KG1 (cell line): ENCODE measurements at regions not wholly inside any gene's neighbourhood (a gene's known extent, or its start where the extent isn't known, plus 50 kb on each side); places are given as distances from the start of the nearest gene placed in this dataset.
A peak's percentile ranks its signal among the peaks of the same experiment; 100 is the strongest.

ENCODE experiments used
- DNase-seq: peaks from one replicate; lab custom pipeline; 2025; lab: John Stamatoyannopoulos, UW

DNA sequence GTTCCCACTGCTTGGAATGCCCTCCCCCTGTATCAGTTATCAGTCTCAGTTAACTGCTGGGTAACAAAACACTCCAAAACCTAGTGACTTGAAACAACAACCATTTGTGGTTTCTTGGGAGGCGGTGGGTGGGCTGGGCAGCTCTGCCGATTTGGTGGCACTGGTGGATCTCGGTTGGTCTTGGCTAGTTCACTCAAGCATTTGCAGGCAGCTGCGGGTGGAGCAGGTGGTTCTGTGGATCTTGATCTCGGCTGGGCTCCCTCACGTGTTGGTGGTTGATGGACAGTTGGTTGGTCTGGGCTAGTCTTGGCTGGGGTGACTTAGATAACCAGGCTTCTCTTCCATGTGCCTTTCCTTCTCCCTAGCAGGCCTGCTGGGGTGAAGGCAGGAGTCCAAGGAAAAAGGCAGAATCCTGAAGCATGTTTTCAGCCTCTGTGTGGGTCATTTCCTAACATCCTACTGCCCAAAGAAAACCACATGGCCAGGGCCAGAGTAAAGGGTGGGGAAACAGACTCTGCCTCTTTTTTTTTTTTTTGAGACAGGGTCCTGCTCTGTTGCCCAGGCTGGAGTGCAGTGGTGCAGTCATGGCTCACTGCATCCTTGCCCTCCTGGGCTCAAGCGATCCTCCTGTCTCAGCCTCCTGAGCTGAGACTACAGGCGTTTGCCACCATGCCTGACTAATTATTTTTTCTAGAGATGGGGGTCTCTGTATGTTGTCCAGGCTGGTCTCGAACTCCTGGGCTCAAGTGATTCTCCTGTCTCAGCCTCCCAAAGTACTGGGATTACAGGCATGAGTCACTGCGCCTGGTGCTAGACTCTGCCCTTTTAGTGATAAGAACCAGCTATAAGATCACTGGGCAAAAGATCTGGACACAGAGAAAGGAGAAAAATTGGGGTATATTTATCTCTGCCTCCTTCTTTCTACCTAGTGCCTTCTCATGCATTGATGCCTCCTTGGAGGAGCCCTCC is 183.7 kb downstream of the RGS3 start:
- no peak for DNase-seq

DNA sequence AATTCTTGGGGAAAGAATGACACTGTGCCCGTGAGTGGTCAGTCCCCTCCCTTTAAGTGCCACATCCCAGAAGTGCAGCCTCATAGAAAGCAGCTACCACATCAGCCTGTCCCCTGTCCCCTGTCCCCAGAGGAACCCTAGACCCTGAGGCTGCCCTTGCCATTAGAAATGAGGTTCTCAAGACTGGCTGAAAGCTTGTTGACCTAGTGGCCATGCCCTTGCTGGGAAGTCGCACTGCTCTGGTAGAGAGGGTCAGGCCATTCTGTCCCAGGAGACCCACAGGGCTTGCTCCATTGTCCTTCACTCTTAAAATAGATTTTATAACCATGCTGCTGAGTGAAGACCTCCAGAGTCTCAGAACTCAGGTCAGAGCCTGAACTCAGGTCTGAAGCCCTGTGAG is 184.5 kb downstream of the RGS3 start:
- DNase-seq = no peak

DNA sequence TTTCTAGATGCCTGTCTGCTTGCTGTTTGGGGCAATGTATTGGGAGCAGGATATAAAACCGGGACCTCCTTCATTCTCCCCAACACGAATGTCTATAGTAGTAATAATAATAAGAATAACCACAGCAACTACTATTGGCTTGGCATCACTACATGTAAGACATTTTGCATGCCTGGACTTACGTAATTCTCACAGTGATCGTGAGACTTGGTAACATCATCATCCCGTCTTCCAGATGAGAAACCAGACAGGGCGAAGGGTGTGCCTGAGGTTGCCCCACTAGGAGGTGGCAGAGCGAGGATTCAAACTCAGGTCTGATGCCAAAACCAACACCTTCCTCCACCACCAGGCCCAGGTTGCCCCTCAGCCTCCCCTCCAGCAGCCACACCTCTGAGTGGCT is 185.1 kb downstream of the RGS3 start:
- no peak for DNase-seq

DNA sequence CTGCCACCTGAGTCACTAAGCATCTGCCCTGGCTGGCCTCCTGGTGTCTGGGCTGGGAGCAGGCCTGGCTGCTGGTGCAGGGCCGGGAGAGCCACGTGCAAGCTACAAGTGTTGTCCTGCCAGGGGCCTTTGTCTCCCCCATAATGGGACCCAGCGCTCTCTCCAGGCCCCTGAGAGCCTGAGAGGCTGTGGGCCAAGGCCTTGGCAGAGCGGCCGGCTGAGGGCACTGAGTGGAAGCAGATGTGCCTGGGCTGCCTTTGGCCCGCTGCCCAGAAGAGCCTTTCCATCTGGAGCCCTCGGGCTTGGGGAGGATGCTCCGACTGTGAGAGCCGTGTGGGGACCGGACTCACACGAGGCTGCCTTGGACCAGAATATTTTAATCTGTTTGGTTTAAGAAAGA is 185.5 kb downstream of the RGS3 start:
- DNase-seq = no peak

DNA sequence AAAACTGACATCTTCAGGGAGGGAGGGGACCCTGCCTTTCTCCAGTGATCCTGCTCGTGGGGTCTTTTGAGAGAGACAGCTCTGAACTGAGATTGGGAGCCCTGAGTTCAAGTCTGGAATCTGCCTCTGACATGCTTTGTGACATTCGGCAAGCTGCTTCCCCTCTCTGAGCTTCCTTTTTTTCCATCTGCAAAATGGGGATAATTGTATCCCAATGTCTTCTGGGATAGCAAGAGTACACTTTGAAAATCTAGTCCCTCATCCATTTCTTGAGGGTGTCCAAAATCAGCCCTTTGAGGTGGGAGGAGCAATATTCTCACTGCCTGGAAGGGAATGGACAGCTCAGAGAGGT is 186.3 kb downstream of the RGS3 start:
- DNase-seq = no peak

DNA sequence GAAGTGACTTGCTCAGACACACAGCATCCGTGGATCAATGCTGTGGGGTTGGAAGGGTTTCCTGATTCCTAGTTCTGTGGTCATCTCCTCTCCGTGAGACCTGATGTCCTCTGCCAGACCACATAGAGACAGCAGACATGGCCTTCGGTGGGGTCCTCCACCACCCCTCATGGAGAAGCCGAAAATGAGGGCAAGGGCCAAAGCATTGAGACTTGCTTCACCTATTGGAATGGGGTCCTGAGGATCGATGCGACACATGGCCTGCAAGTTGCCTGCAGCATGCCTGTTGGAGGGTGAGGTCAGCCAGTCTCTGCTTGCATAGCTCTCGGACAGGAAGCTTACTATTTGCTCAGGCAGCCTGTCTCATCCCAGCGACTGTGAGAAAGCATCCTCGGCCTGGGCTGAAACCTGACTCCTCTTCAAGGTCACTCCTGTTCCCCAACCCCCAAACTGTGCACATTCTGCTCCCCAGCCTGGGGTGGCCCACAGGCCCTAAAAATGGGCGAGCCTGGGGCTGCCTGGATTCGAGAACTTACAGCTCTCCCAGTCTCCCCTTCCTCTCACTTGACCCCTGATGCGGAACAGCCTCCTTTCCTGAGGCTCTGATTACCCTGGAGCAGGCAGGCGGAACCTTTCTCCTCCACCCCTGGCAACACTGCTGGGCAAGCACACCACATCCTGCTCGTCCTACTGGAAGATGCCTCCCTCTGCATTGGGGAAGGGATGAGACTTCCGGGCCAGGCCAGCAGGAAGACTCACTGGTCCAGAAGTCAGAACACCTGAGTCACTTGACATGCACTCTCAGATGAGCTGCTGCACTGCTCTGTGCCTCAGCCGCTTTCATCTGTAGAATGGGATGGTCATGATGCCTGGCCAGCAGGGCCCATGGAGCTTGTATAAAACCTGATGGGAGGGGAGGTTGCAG is 186.9 kb downstream of the RGS3 start:
- DNase-seq = no peak

DNA sequence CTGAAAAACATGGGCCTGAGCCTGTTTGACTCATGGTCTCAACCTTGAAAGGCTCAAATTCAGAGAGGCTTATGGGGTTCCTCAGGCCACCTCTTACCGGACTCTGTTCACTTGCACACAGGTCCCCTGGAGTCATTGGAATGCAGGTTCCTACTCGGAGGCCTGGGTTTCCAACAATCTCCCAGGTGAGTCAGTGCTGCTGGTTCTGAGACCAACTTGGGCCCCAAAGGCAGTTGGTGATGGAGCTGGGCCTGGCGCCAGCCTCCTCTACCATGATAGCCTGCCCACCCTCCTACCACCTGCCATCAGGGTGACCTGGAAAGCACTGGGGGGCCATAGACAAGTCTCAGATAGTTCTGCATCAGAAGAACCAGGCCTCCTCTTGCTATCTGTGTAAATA is 188.4 kb downstream of the RGS3 start:
- DNase-seq = no peak

DNA sequence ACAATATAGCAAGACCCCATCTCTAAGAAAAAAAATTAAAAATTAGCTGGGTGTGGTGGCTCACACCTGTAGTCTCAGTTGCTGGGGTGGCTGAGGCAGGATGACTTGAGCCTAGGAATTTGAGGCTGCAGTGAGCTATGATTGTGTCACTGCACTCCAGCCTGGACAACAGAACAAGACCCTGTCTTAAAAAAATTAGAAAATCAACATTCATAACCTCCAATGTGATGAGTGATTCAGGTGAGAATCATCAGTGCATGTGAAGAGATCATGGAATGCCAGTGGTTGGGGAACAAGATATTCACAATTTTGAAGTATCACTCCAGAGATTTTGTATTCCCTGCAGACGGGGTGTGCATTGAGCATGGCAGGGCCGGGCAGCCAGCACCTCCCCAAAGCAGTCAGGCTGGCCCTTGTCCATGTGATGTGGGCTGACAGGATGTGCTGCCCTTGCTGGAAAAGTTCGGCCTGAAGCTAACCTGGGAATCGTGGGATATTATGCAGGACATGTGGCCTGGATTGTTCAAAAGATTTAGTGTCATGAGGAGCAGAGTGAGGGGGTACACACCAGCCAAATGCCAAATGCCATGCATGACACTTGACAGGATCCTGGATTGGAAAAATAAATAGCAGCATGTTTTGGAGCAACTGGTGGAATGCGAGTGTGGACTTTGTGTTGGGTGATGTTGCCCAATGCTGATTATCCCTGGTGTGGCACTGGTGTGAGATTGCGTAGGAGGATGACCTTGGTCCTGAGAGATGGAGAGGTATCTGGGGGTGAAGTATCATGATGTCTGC is 189.0 kb downstream of the RGS3 start:
- no peak for DNase-seq

DNA sequence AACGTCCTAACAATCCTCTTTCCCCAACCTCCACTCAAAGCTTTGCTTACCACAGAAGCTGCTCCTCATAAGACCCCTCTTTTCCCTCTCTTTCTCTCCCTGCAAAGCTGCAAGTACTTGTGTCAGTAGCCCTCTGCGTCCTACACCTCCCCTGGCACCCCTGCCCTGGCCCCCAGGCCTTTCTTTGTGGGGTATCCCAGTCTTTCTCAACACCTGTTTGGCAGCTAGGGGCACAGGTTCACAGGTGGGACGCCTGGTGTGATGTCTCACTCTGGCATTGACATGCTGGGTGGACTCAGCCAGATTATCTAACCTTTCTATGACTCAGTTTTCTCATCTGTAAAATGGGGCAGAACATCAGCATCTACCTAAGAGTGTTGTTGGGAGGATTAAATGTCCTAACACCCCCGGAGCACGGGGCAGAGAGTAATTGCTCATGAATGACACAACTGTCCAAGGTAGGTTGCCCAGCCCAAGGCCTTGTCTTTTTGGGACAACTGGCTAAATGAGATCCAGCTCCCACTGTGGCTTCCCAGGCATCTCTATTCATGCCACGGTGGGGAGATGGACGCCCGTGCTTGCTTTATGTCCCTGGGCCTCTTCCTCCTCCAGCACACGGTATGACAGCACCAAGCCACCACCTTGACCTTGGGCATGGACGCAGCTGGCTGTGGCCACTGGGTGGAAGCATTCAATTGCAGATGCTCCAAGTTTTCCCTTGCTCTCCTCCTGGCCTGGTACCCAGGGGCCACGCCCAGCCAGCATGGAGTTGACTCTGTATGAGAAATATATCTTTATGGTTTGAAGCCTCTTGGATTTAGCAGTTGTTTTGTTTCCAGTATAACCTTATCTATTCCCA is 190.4 kb downstream of the RGS3 start:
- no peak for DNase-seq

DNA sequence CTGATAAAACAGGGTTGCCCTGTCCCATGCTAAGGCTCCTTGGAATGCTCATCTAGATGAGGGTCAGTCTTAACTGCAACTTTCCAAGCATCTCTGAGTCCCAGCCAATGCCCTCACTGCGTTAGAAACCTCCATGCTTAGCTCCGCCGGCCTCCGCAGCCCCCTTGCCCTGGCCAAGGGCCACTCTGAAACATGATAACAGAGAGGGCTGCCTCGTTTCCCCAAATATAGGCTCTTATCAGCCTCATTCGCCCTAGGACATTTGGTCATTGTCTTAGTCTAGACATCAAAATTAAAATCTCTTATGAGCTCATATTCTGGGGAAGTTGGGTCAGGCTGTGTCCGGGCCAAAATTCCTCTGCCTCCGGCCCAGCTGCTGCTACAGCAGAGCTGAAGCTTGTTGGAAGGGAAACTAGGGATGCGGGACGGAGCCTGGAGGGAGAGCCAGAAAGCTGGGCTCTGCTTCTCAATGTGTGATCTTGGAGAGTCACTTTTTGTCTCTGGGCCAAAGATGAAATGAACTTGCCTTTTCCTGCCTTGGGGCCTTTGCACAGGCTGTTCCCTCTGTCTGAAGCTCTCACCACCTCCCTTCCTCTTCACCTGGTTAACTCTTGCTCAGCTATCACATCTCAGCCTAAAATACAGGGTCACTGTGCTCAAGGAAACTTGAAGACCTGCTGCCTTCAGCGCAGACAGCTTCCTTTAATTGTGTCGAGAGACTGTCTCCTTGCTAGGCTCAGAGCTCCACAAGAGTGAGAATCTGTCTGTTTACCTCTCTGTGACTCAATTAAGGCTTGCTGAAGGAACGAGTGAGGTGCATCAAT is 191.3 kb downstream of the RGS3 start:
- no peak for DNase-seq

DNA sequence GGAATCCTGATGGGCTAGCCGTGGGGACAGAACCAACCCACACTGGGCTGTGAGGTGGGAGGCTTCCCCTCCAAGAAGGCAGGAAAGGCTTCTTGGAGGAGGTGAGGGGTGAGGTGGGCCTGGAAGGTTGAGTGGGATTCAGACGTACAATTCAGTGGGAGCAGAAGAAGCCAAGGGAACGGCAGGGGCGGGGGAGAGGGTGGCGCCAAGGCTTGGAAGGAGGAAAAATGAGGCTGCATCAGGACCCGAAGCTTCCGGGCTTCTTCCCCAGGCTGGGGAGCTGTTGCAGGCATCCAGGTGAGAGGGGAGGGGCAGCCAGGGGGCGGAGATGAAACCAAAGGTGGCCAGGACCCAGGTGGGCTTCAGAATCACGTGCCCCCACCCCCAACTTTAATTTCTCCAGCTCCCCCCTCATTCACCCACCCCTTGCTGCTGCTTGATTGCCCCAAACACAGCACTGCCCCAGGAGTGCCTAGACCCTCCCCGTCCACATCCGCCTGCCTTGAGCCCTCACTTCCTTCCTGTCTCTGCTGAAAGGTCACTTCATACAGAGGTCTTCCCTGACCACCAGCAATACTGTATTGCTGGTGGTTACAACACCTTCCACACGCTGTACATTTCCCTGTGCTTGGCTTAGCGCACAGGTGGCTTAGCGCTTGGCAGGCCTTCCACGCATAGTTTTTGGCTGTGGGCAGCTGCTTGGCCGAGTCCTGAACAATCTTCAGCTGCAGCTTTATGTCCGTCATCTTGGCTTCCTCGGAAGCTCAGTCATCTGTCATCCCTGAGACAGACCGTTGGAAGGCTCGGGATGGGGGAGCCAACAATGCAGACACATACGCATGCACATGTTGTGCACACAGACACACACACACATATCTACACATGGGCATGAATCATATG is 193.5 kb downstream of the RGS3 start:
- DNase-seq = no peak

DNA sequence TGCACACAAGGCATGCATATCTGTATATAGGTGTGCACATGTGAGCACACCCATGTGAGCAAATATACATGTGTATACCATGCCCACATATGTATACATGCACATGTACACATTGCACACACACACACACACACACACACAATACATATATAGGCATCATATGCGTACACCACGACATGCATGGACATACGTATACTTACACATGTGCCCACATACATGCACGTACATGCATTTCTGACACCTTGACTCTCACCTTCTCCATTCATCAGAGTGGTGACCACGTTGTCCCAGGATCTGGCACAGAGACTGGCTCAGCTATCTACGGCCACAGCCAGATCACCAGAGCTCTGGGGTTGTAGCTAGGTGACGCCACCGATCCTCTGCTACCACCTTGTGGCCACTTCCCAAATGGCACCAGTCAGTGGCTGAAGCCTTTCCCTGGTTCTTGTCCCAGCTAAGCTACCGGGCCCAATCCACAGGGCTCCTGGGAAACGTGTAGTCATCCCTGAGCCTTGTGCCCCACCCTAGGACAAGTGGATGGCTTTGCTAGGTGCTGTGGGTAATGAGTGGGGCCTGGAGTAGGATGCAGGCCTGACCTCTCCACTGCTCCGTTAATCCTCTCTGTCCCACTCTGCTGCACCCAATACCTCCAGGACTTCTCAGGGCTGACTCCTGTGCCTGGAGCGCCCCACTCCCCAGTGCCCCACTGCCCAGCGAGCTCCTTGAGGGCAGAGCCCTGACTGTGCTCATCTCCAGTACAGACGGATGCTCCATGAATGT is 194.4 kb downstream of the RGS3 start:
- DNase-seq = peak; percentile 76

DNA sequence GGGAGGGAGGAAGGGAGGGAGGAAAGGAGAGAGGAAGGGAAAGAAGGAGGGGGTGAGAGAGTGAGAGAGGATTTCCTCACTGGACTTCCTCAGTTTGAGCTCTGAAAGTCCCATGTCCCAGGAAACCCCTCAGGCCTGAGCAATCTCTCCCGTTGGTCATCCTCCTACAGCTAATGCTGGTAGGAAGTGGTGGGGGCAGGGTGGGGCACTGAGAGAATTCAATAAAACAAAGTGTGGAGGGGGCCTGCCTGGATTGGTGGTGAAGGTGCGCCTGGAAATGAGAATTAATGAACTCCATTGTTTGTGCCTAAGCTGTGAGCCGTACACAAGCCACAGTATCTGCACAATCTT is 195.0 kb downstream of the RGS3 start:
- no peak for DNase-seq

DNA sequence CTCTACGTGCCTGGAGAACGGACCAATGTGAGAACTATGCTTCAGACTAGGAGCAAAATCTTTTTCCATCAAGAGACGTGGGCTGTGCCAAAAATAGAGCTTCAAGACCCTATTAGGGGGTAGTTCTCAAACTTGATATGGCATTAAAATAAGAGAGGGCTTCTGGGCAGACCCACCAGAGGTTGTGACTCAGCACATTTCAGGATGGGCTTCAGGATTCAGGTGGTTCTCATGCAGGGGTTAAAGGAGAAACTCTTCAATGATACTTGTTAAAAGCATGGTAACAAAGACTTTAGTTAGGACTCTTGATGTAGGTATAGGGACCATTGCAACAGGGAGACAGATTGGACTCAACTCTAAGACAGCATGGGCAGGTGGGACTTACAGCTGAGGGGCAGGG is 195.5 kb downstream of the RGS3 start:
- DNase-seq = no peak

DNA sequence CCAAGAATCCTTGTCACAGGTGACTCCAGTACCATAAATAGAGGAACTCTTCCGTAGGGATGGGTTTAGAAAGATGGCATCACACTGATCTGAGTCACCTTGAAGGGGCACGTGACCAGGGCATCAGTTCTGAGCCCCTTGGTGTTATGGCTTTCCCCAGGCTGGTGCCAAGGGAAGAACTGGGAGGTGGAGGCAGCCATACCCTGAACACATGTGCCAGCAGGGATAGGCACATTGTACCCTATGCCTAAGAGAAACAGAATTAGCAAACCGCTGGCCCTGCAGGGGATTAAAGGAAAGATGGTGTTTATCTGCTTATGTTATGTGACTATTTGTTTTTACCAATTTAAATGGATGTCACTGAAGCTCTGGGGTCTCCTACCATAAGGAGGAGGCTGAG is 196.2 kb downstream of the RGS3 start:
- no peak for DNase-seq

DNA sequence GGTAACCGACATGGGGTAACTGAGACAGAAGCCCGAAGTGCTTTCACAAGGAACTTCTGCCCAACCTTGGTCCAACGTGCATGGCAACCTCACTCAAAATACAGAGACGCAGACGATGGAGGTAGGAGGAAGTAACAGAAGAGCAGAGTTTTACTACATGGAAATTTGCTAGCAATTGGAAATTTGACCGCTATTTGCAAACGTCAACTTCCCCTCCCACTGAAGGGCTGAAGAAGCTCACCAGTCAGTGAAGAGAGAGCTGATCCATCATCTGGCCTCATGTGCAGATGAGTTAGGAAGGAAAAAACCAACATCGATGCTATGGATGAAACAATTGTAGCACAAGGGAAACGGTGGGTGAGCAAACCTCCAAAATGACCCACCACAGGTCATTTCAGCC is 196.7 kb downstream of the RGS3 start:
- DNase-seq = no peak

DNA sequence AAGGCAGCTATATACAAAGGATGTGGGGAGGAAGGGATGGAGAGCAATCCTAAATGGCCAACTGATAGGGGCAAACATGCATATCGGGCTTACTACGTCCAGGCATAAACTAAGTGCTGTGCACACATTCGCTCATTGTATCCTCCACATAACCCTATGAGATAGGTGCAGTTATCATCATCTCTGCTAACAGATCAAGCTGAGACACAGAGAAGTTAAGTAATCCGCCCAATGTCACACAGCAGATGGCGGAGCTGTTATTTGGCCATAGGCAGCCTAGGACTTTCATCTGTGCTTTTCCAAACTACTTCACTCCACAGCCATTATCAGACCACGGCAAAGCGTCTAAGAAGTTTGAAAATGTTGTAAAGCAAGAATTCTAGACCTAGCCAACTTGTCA is 197.5 kb downstream of the RGS3 start:
- no peak for DNase-seq

DNA sequence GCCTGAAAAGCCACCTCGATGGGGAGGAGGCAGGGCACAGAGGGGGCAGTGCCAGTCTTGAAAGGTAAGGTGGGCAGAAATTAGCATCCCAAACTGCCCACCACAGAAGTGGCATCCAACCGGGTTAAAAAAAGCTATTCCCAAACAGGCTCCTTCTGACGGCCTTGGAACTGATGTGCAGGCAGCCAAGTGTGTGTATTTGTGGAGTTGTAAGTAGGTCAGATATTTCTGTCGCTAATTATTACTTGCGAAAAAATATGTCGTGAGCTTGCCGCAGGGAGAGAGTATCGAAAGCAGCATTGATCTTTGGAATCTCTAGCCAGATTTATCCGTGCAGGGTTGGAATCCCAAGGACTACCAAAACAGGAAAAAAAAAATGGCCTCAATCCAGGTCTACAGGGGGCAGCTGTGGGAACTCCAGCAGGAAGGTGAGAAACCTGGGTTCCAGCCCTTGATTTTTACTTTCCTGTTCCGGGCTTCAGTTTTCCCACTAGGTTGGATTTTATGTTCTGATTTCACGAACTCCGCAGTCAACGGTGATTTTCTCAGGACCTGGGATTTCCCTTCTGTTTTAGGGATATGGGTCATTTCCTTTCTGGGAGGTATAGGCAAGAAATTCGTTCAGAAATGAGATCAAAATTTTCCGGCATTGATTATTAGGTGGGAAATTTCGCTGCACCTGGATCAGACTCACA is 200.8 kb downstream of the RGS3 start:
- no peak for DNase-seq
